ENCODE measurements at regions not wholly inside any gene's neighbourhood (a gene's known extent, or its start where the extent isn't known, plus 50 kb on each side); places are given as distances from the start of the nearest gene placed in this dataset.

GRCh38 chr12:87317302-87317701 lies 711.9 kb downstream of the C12orf50 start:
- no peak for DNase-seq

- DNase-seq, result no peak
Measured at GRCh38 chr12:87311206-87311605, 718.0 kb downstream of the C12orf50 start.

DNA sequence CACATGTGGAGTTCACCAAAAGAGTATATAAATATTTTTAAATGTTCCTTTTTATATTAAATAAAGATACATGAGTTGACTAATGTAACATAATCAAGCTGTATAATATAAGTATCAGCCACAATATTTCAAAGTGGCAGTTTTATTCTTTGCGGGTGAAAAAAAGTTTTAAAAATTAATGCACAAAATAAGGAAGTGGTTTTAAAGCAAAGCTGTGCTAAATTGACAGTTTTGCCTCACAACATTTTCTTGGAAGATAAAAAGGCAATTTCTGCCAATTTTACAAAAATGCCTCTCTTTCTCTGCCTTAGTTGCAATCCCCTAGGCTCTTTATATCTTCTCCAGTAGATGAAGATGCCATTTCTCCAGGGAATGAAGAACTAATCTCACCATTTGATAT lies 719.1 kb downstream of the C12orf50 start:
- no peak for DNase-seq

GRCh38 chr12:87305481-87305880 lies 723.7 kb downstream of the C12orf50 start:
- DNase-seq, result no peak

DNA sequence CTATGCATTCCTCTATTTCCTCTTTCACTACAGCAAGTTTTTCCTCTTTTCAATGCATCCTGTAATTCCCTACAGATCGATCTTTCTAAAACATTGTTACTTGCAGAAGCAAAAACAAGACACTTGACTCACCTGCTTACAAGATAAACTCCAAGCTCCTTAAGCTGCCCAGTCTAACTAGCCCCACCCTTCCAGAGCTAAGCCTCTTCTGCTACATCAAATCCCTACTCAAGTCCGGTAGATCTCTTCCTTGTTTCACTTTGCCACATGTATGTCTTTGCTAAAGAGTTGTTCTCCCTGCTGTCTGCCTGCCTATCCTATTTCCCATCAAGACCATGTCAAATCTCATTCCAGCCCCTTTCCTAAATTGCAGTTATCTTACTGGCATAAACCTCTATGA lies 724.8 kb downstream of the C12orf50 start:
- no peak for DNase-seq

DNA sequence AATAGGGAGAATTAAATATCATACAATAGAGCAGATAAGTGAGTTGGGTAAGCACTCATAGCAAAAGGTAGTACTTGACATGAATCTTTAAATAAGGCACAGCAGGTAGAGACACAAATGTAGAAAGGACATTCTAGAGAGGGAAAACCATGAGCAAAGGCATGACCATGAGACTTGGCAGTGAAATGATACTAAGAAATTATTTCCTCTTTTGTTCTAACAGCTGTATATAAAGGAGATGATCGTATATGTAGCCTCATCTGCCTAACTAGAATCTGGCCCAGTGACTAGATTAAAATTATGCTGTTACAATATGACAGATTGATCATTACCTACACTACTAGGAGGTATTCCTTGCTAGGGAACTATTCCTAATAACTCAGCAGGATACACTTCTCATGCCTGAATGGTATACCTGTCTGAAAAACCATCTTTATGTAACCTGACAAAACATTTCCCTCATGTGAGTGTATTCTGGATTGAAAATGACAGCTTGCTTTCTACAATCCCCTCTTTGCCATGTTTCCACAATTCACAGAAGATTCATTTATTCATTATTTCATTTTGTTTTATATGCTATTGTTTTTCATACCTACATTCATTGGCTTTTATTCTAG lies 725.7 kb downstream of the C12orf50 start:
- DNase-seq, result no peak

DNA sequence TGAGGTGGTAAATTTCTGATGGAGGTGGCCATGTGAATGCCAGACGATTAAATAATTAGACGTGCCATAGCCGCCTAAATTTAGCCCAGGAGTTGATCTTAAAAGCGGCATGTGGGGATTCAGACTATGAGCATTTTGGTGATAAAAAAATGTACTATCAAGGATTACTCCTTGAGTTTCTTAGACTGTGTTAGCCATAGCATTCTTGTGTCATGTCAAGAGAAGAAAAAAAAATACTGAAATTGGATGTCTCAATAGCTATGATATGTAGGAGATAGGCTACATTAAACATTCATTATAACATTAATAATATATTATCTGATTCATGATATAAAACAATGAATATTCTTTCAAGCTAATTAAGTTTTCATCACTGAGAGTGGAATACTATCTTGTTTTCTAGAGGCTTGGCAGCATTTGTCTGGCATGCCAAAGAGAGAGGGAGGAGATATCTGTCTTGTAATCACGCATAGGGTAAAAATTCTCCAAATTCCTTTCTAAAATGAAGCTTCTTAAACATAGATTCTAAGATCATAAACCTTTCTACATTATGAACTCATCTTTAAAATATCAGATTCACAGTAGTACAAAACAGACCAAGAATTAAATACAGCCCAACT lies 727.0 kb downstream of the C12orf50 start:
- DNase-seq, result no peak

- no peak for DNase-seq
Measured at GRCh38 chr12:87290505-87290904, 738.7 kb downstream of the C12orf50 start.

- no peak for DNase-seq
Measured at GRCh38 chr12:87283886-87284285, 745.3 kb downstream of the C12orf50 start.

DNA sequence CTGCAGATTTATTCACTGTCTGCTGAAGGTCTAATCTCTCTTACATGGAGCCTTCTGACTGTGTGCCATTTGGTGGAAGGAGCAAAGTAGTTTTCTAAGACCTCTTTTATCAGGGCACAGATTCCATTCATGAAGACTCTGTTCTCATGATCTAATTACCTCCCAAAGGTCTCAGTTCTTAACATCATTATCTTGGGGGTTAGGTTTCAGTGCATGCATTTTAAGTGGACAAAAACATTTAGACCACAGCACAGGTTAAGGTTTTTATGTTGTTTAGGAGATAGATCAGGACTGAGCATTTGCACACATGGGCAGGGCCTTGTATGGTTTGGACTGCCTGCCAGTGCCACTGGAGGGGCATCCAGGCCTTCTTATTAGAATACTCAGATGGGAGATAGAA lies 746.1 kb downstream of the C12orf50 start:
- DNase-seq, result no peak

DNA sequence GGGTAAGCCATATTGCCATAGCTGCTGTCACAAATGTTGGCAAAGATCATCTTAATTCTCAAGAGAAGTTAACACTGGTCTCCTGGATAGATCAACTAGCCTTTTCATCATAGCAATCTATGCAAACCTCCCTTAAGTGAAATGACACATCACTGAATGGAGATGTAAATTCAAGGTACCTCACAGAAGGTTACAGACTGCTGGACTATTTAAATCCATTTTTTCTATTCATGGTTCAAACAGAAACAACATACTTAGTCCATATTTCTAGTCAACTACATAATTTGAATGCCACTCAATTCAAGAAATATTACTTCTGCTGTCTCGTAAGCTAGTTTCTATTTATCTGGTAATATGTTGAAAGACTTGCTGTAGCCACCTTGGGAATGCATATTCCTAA lies 748.3 kb downstream of the C12orf50 start:
- DNase-seq, result no peak

DNA sequence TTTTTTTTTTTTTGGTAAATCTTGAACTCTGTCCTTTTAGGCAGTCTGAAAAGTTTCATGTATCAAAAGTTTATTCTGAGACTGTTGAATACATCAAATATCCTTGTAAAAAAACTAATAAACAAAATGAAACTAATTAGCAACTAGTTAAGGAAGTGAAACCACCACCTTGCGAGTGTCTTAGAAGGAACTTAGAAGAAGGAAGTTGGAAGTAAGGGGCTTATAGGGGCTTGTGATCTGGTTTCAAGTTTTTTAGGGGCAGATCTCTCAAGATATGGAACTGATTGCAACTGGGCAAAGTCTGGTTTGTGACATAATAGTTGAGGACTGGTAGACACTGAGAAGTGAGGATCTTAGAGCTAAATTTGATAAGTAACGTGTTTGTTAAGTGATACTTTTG lies 748.8 kb downstream of the C12orf50 start:
- no peak for DNase-seq

DNA sequence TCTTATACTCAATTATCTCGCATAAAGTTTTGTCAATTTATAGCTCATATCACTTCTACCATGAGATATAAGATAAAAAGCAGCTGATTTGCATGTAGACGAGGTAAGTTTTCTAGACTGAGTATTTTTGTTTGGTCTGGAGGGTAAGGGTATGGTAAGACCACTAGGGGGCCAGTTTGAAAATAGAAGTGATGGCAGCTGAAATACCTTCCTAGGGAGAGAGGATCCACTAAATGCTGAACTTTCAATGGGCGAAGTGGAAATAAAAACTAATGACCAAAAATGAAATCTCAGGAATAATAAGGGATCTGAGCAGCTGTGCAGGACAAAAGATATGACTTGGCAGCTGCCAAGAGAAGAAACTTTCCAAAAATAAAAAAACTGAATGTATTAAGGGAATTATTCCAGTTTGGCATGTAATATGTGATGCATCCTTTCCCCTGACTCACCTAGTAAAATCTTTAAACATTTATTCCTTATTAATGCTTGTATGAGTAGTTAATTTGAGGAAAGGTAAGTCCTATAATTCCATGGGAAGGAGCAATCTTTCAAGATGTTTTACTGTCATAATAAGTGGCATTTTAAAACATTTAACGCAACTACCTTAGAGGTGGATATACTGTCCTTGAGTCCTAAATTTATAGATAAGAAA lies 754.5 kb downstream of the C12orf50 start:
- no peak for DNase-seq

GRCh38 chr12:87272851-87273250 lies 756.4 kb downstream of the C12orf50 start:
- DNase-seq, result no peak

DNA sequence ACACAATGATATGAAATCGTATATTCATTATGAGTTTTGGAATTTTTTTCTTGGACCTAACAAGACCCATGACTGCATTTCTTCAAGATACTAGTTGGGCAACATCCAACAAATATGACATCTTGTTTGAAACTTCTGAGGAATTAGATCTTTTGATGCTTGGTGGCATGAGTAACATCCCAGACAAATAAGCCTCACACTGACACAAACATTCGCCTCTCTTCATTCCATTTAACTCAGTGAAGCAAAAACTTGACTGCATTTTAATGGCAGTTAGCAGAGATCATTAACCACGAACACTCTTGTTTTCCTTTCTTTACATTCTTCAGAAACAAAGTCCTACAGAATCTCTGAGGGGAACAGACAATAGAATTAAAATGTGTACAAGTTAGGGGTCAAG lies 758.3 kb downstream of the C12orf50 start:
- DNase-seq, result no peak

DNA sequence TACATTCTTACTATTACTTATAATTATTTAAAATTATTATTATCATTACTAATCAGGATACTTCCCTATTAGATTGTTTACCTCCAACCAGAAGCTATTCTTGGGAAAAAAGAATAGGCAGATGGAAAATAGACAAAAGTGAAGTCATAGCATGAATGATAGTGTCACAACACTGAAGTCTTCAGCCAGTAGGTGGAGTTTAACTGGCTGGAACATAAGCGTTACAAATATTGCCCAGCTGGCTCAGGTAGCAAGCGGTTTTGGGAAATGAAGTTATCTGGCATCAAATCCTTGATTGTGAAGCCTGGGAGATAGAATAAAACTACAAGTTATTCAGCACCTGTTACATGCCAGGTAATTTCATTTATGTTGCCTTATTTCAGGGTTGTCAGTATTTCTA lies 762.9 kb downstream of the C12orf50 start:
- no peak for DNase-seq

- no peak for DNase-seq
Measured at GRCh38 chr12:87259391-87259790, 769.8 kb downstream of the C12orf50 start.

GRCh38 chr12:87254381-87255030 lies 774.7 kb downstream of the C12orf50 start:
- DNase-seq, result no peak

DNA sequence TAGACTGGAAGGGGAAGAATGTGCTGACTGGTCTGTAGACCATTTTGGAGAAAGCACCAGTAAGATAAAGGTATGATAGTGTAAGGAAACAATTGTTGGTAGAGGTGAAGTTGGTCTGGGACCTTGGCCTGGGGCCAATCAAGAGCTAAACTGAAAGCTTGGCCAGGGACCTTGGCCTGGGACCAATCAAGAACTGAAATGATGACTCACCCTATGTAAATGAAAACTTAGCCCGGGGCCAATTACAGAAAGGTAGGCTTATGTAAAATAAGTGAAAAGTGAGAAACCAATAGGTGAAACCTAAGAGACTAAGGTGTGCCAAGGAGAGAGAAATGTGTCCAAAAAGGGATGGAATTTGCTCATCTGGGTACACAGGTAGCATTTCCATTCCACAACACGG lies 776.0 kb downstream of the C12orf50 start:
- DNase-seq, result no peak

DNA sequence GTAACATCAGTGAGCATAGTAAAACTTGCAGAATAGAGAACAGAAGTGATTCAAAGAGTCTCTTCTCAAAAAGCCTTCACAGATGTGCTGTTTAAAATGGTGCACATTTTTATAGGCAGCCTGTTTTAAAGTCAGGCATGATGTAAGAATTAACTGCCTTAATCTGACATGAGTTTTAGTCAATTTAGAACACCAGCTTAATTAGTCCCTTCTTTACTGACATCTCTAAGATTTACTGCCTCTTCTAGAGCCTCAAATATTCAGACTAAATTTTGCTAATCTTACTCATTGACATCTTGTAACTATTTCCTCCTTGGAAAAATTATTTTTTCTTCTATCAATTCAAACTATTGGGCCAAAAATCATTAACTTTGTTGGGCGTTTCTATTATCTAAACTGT lies 782.5 kb downstream of the C12orf50 start:
- DNase-seq, result no peak

DNA sequence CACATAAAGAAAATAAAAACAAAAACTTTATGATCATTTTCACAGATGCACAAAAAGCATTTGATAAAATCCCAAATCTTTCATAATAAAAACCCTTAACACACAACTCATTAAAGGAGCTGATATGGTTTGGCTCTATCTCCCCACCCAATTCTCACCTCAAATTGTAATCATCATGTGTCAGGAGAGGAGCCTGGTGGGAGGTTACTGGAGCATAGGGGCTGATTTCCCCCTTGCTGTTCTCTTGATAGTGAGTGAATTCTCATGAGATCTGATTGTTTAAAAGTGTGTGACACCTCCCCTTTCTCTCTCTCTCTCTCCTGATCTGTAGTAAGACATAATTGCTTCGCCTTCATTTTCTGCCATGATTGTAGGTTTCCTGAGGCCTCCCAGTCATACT lies 790.7 kb downstream of the C12orf50 start:
- DNase-seq, result no peak

DNA sequence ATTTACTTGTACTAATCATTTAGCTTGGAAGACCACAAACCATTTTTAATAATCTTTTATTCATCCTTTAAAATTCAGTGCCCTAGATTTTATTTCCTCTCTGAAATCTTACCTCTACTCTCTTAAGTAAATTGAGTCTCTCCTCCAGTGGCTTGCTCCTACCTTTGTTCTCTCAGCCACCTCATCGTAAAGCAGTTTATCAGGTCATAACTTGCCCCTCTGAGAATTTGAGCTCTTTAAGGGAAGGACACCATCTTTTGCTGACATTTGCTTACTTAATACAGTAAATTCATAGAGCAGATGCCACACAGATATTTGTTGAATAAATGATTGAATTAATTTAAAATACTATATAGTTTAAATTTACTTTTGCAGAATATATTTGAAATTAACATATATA lies 794.3 kb downstream of the C12orf50 start:
- DNase-seq, result no peak

DNA sequence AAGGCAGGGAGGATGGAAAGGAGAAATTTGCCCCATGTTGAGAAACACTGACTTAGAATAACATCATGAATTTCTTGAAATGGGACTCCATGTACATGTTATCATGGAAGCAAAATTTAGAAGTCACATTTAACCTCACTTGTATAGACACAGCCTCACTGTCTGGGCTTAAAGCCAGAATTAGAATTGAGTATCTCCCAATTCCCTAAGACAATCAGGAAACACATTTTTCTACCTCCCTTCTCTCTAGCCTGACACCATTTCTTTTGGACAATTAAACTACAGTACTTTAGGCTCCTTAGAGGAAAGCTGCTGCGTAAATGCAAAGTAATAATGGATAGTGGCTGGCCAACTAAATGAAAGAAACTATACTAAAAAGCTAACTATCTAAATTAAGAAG lies 795.5 kb downstream of the C12orf50 start:
- no peak for DNase-seq

GRCh38 chr12:87231818-87232217 lies 797.4 kb downstream of the C12orf50 start:
- no peak for DNase-seq
